A673 (cell line): ENCODE measurements at regions not wholly inside any gene's neighbourhood (a gene's known extent, or its start where the extent isn't known, plus 50 kb on each side); places are given as distances from the start of the nearest gene placed in this dataset.

Experiments used
- CTCF ChIP-seq: fragments of 300-800, 200-600 bp; sonication (generic); conservative IDR thresholded peaks from 2 replicates; pipeline ENCODE4 v1.5.1; 2017; ENCODE audit warnings: low read depth, mild to moderate bottlenecking, antibody characterized with exemption, low read length, moderate library complexity, mixed read lengths
- EZH2 ChIP-seq: fragments of 200-600 bp; sonication (generic); IDR thresholded peaks from 2 replicates; pipeline ENCODE4 v1.6.1; 2017; ENCODE audit warnings: borderline replicate concordance, low read depth, mild to moderate bottlenecking, mixed read lengths, antibody characterized with exemption, low read length; ENCODE audit not compliant: poor library complexity, severe bottlenecking

- no peak for TF ChIP-seq CTCF
- TF ChIP-seq EZH2: no peak
Observed at GRCh38 chr18:62634458-62634857, 80.9 kb upstream of the PHLPP1 start.
